Body of pancreas (tissue), 4 donors: ENCODE measurements at regions not wholly inside any gene's neighbourhood (a gene's known extent, or its start where the extent isn't known, plus 50 kb on each side); places are given as distances from the start of the nearest gene placed in this dataset.

ENCODE experiments used
- CTCF ChIP-seq, 7 experiments: fragments of 450-650 bp in 4 of 7; fragments of 200-600 bp in 3 of 7; sonication (generic) in 3 of 7; IDR thresholded peaks; one replicate each; pipeline ENCODE4 v1.5.1; 2016 to 2019; ENCODE audit warnings: antibody characterized with exemption in 7 of 7
- POLR2A ChIP-seq, 3 donors: fragments of 450-650 bp; IDR thresholded peaks; one replicate each; pipeline ENCODE4 v1.6.1; 2016; ENCODE audit warnings: antibody characterized with exemption in 3 of 3, mild to moderate bottlenecking in 2 of 3

GRCh38 chr13:30370146-30370545 lies 52.1 kb upstream of the UBE2L5 start:
- TF ChIP-seq CTCF (IDR thresholded peaks at IDR 0.05) (no peak), POLR2A (IDR thresholded peaks at IDR 0.05) (no peak)
